GM12878 (cell line): ENCODE measurements at regions not wholly inside any gene's neighbourhood (a gene's known extent, or its start where the extent isn't known, plus 50 kb on each side); places are given as distances from the start of the nearest gene placed in this dataset.

ENCODE experiments used
- ATAC-seq: fragments of 200-7000 bp; cut with Tn5 transposase; 3 replicates; pipeline ENCODE4 v1.9.1; 2020; ENCODE audit warnings: mild to moderate bottlenecking, moderate library complexity
- BruUV-seq: library from RNA; stranded (reverse); fragments of 400-500 nt; replicated peaks from 2 replicates; lab custom pipeline; 2021; lab: Mats Ljungman, UMichigan
- CTCF ChIA-PET: fragments of 300-600 bp; sonication (Branson Sonifier 250); formaldehyde crosslinking; extraction: SDS; loops from one replicate; lab custom pipeline; 2021; ENCODE audit warnings: inconsistent platforms; lab: Yijun Ruan, JAX
- POLR2A ChIA-PET: fragments of 350-600 bp; formaldehyde crosslinking; extraction: SDS; loops from one replicate; lab custom pipeline; 2021; ENCODE audit warnings: inconsistent platforms; lab: Charles Lee
- RAD21 ChIA-PET: fragments of 300-600 bp; sonication (Branson Sonifier 250); formaldehyde crosslinking; loops from one replicate; lab custom pipeline; 2023; ENCODE audit warnings: antibody characterized with exemption; ENCODE audit not compliant: unreplicated experiment; lab: Charles Lee
- SMC1A ChIA-PET: fragments of 300-600 bp; sonication (Branson Sonifier 250); formaldehyde crosslinking; loops from one replicate; lab custom pipeline; 2023; ENCODE audit not compliant: unreplicated experiment, uncharacterized antibody; lab: Charles Lee
- DNase-seq: peaks from one replicate; pipeline ENCODE4 v3.0.0-alpha.2; 2011; ENCODE audit warnings: low read depth, low spot score
- FAIRE-seq: peaks from 3 replicates; lab custom pipeline; 2011; peaks lifted over from hg19 to GRCh38; lab: Jason Lieb, UNC
- H2AFZ ChIP-seq: 2 replicates; pipeline ENCODE4 v1.6.0; 2011; ENCODE audit warnings: low read depth, low read length, control low read depth; ENCODE audit not compliant: control insufficient read depth
- H3K27ac ChIP-seq: 2 replicates; pipeline ENCODE4 v1.5.1; 2011; ENCODE audit warnings: control low read depth; ENCODE audit not compliant: control insufficient read depth, insufficient read depth
- H3K27me3 ChIP-seq, 2 experiments: replicated peaks in 1 of 2; 2 replicates each; pipeline versions ENCODE4 v1.6.0 to v1.6.1; 2011; ENCODE audit warnings: low read length in 1 of 2; ENCODE audit not compliant: control insufficient read depth in 2 of 2, insufficient read depth in 2 of 2
- H3K36me3 ChIP-seq, 2 experiments: 2 replicates each; pipeline ENCODE4 v1.5.1; 2011; ENCODE audit warnings: low read length in 1 of 2; ENCODE audit not compliant: control insufficient read depth in 2 of 2, insufficient read depth in 2 of 2
- H3K4me1 ChIP-seq: 2 replicates; pipeline ENCODE4 v1.6.1; 2011; ENCODE audit warnings: mild to moderate bottlenecking, low read length, moderate library complexity, mixed read lengths; ENCODE audit not compliant: control insufficient read depth, insufficient read depth
- H3K4me2 ChIP-seq: 2 replicates; pipeline ENCODE4 v1.6.0; 2011; ENCODE audit warnings: control low read depth; ENCODE audit not compliant: control insufficient read depth, insufficient read depth
- H3K4me3 ChIP-seq: fragments of 200-600 bp; sonication (generic); 2 replicates; pipeline ENCODE4 v1.5.1; 2016
- H3K79me2 ChIP-seq: 2 replicates; pipeline ENCODE4 v1.6.0; 2011; ENCODE audit warnings: low read length; ENCODE audit not compliant: control insufficient read depth, insufficient read depth
- H3K9ac ChIP-seq: 2 replicates; pipeline ENCODE4 v1.8.0; 2011; ENCODE audit warnings: low read length, control low read depth, mixed read lengths; ENCODE audit not compliant: control insufficient read depth, insufficient read depth
- H3K9me3 ChIP-seq: replicated peaks from 3 replicates; pipeline ENCODE4 v1.5.1; 2011; ENCODE audit warnings: mild to moderate bottlenecking, low read length; ENCODE audit not compliant: control insufficient read depth, insufficient read depth
- H4K20me1 ChIP-seq: 2 replicates; pipeline ENCODE4 v1.6.0; 2011; ENCODE audit not compliant: control insufficient read depth, insufficient read depth
- BRCA1 ChIP-seq: IDR thresholded peaks from 2 replicates; pipeline ENCODE4 v1.6.1; 2011; ENCODE audit warnings: low read depth, low read length, improper control_type of control experiment
- DPF2 ChIP-seq: fragments of 450-650 bp; IDR thresholded peaks from 2 replicates; pipeline ENCODE4 v1.6.1; 2017; ENCODE audit warnings: mild to moderate bottlenecking
- EZH2 ChIP-seq: IDR thresholded peaks from 2 replicates; pipeline ENCODE4 v1.6.1; 2012; ENCODE audit warnings: low read depth, mild to moderate bottlenecking, control low read depth, inconsistent platforms, low read length, borderline replicate concordance; ENCODE audit not compliant: control insufficient read depth
- FOS ChIP-seq: IDR thresholded peaks from 3 replicates; pipeline ENCODE4 v1.6.1; 2011; ENCODE audit warnings: borderline replicate concordance; ENCODE audit not compliant: insufficient read length; ENCODE audit errors: extremely low read depth
- HSF1 ChIP-seq: fragments of 150-350 bp; IDR thresholded peaks from 2 replicates; pipeline ENCODE4 v1.6.1; 2014; ENCODE audit warnings: mild to moderate bottlenecking, low read depth, low read length
- IKZF2 ChIP-seq, 2 experiments: fragments of 450-650 bp; IDR thresholded peaks; 2 replicates each; pipeline ENCODE4 v1.6.1; 2017; ENCODE audit warnings: mild to moderate bottlenecking in 2 of 2, moderate library complexity in 2 of 2
- PRDM15 ChIP-seq: fragments of 450-650 bp; formaldehyde crosslinking; IDR thresholded peaks from 2 replicates; pipeline ENCODE4 v1.4.0; 2020; ENCODE audit warnings: mild to moderate bottlenecking, moderate library complexity
- SIX5 ChIP-seq: IDR thresholded peaks from 2 replicates; pipeline ENCODE4 v1.6.1; 2011; ENCODE audit warnings: mild to moderate bottlenecking, low read depth, low read length, moderate library complexity; ENCODE audit not compliant: severe bottlenecking
- SKIL ChIP-seq: fragments of 450-650 bp; IDR thresholded peaks from 2 replicates; pipeline ENCODE4 v1.6.1; 2017; ENCODE audit warnings: mild to moderate bottlenecking, low read depth, inconsistent platforms; ENCODE audit not compliant: poor library complexity, severe bottlenecking
- TARDBP ChIP-seq: IDR thresholded peaks from 2 replicates; pipeline ENCODE4 v1.6.1; 2016; ENCODE audit warnings: borderline replicate concordance
- TCF12 ChIP-seq: IDR thresholded peaks from 2 replicates; pipeline ENCODE4 v1.6.1; 2011; ENCODE audit warnings: low read depth, mild to moderate bottlenecking, low read length
- ZNF274 ChIP-seq: IDR thresholded peaks from one replicate; pipeline ENCODE4 v1.8.0; 2011; ENCODE audit not compliant: insufficient read length, insufficient read depth
- WGBS: methylation state at CpG from one replicate; pipeline ENCODE4 v1.1.6; 2016; ENCODE audit warnings: low lambda C conversion rate; ENCODE audit not compliant: insufficient replicate concordance, insufficient coverage; ENCODE audit errors: missing lambda C conversion rate; 5-methylcytosine and 5-hydroxymethylcytosine counted together
- in situ Hi-C: fragments of 300-500 bp; cut with MboI; formaldehyde crosslinking; loops from 9 replicates; pipeline ENCODE4 v1.14.3; 2018; ENCODE audit warnings: mixed read lengths
- intact Hi-C: fragments of 100-400 bp; cut with micrococcal nuclease; formaldehyde crosslinking; loops from one replicate; pipeline ENCODE4 v1.14.2; 2022; ENCODE audit not compliant: unreplicated experiment
- TF ChIP-seq, protein P1 (sequence below): IDR thresholded peaks from 2 replicates; pipeline ENCODE4 v1.6.1; 2011; ENCODE audit warnings: borderline replicate concordance, low read depth, mild to moderate bottlenecking, moderate library complexity, low read length; ENCODE audit not compliant: insufficient read depth, poor library complexity, severe bottlenecking
- TF ChIP-seq, protein P2 (sequence below): IDR thresholded peaks from 2 replicates; pipeline ENCODE4 v1.6.1; 2011; ENCODE audit warnings: low read depth, low read length, improper control_type of control experiment, borderline replicate concordance

DNA sequence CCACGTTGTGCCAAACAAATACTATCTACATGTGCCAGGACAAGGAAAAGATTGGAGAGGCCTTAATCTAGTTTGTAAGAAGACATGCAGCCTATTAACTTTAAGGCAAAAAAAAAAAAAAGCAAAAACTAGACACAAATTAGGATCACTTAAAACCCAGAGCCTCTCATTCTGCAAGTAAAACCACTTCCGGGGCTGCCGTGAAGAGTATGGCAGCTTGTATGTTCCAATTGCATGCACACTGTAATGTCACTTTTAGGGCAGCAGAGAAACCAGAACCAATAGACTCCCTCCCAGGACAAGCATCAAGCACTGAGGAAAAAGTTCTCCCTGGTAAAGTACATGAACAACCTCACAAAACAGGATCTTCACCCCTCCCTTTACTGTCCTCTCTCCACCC, 70.6 kb downstream of the RSL24D1 start:
- no peaks in the 10 kb centered on the region for H3K36me3 ChIP-seq
- TF ChIP-seq IKZF2 (IDR thresholded peaks at IDR 0.05) (no peak), EZH2 (no peak), ZNF274 (no peak), TARDBP (no peak), DPF2 (no peak), FOS (no peak), BRCA1 (no peak), PRDM15 (no peak), SIX5 (no peak), HSF1 (no peak), SKIL (no peak), TCF12 (no peak)
- TF ChIP-seq, protein P1, sequence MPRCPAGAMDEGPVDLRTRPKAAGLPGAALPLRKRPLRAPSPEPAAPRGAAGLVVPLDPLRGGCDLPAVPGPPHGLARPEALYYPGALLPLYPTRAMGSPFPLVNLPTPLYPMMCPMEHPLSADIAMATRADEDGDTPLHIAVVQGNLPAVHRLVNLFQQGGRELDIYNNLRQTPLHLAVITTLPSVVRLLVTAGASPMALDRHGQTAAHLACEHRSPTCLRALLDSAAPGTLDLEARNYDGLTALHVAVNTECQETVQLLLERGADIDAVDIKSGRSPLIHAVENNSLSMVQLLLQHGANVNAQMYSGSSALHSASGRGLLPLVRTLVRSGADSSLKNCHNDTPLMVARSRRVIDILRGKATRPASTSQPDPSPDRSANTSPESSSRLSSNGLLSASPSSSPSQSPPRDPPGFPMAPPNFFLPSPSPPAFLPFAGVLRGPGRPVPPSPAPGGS: no peak
- TF ChIP-seq, protein P2, sequence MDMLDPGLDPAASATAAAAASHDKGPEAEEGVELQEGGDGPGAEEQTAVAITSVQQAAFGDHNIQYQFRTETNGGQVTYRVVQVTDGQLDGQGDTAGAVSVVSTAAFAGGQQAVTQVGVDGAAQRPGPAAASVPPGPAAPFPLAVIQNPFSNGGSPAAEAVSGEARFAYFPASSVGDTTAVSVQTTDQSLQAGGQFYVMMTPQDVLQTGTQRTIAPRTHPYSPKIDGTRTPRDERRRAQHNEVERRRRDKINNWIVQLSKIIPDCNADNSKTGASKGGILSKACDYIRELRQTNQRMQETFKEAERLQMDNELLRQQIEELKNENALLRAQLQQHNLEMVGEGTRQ: no peak
- no peak overlapping the region for H3K9ac ChIP-seq
- WGBS: 4% methylated on average over 3 of the region's 3 CpGs
- ChIA-PET CTCF (no interaction called here), POLR2A (no interaction called here), RAD21 (no interaction called here), SMC1A (no interaction called here)
- H3K27ac ChIP-seq: no peak overlapping the region
- ATAC-seq (no peak), FAIRE-seq (no peak), DNase-seq (no peak)
- BruUV-seq: no TSS peak
- no peak overlapping the region for H3K4me3 ChIP-seq
- intact Hi-C loops (no loop called here), in situ Hi-C loops (no loop called here)
- no peaks in the 10 kb centered on the region for H3K79me2 ChIP-seq
- H3K4me1 ChIP-seq: no peaks in the 10 kb centered on the region
- no peaks in the 10 kb centered on the region for H3K9me3 ChIP-seq
- no peaks in the 10 kb centered on the region for H3K27me3 ChIP-seq
- no peak overlapping the region for H2AFZ ChIP-seq
- no peaks in the 10 kb centered on the region for H4K20me1 ChIP-seq
- no peak overlapping the region for H3K4me2 ChIP-seq
